GM19025 (cell line): ENCODE measurements at regions not wholly inside any gene's neighbourhood (a gene's known extent, or its start where the extent isn't known, plus 50 kb on each side); places are given as distances from the start of the nearest gene placed in this dataset.

ENCODE experiments used
- ATAC-seq: cut with Tn5 transposase; IDR thresholded peaks from one replicate; pipeline ENCODE4 v1.9.1; 2021; ENCODE audit warnings: mild to moderate bottlenecking, low read depth, moderate library complexity; ENCODE audit not compliant: unreplicated experiment

- no peak for ATAC-seq
These were observed 277.7 kb upstream of the ACVR2A start for GRCh38 chr2:147567136-147567535.

- ATAC-seq = no peak
These were observed 283.9 kb upstream of the ACVR2A start for GRCh38 chr2:147560810-147561535.

- ATAC-seq = no peak
These were observed 285.6 kb upstream of the ACVR2A start for GRCh38 chr2:147559070-147559725.

- no peak for ATAC-seq
These were observed 286.2 kb upstream of the ACVR2A start for GRCh38 chr2:147558620-147559019.

GRCh38 chr2:147554521-147555107 is 290.2 kb upstream of the ACVR2A start:
- no peak for ATAC-seq

- no peak for ATAC-seq
These were observed 291.0 kb upstream of the ACVR2A start for GRCh38 chr2:147553775-147554271.

GRCh38 chr2:147550995-147551731 is 293.7 kb upstream of the ACVR2A start:
- no peak for ATAC-seq

GRCh38 chr2:147549054-147549453 is 295.8 kb upstream of the ACVR2A start:
- ATAC-seq = no peak

GRCh38 chr2:147548451-147548850 is 296.4 kb upstream of the ACVR2A start:
- no peak for ATAC-seq

GRCh38 chr2:147547440-147547839 is 297.4 kb upstream of the ACVR2A start:
- ATAC-seq = no peak

GRCh38 chr2:147546109-147546508 is 298.7 kb upstream of the ACVR2A start:
- ATAC-seq = no peak

GRCh38 chr2:147543056-147543455 is 301.8 kb upstream of the ACVR2A start:
- ATAC-seq = no peak

- ATAC-seq = no peak
These were observed 302.5 kb upstream of the ACVR2A start for GRCh38 chr2:147542351-147542750.

GRCh38 chr2:147541314-147541713 is 303.5 kb upstream of the ACVR2A start:
- no peak for ATAC-seq

- ATAC-seq = no peak
These were observed 306.0 kb upstream of the ACVR2A start for GRCh38 chr2:147538821-147539220.

- ATAC-seq = no peak
These were observed 306.7 kb upstream of the ACVR2A start for GRCh38 chr2:147538088-147538487.

- no peak for ATAC-seq
These were observed 313.6 kb upstream of the ACVR2A start for GRCh38 chr2:147531269-147531668.

- ATAC-seq = no peak
These were observed 314.8 kb upstream of the ACVR2A start for GRCh38 chr2:147530033-147530432.

- no peak for ATAC-seq
These were observed 318.9 kb upstream of the ACVR2A start for GRCh38 chr2:147525819-147526489.

GRCh38 chr2:147524912-147525311 is 319.9 kb upstream of the ACVR2A start:
- no peak for ATAC-seq
